GM18505 (cell line): ENCODE measurements at regions not wholly inside any gene's neighbourhood (a gene's known extent, or its start where the extent isn't known, plus 50 kb on each side); places are given as distances from the start of the nearest gene placed in this dataset.

Experiments used
- ATAC-seq: cut with Tn5 transposase; IDR thresholded peaks from one replicate; pipeline ENCODE4 v1.9.1; 2021; ENCODE audit not compliant: unreplicated experiment
- POLR2A ChIP-seq: IDR thresholded peaks from 4 replicates; pipeline ENCODE4 v1.6.1; 2011; ENCODE audit warnings: borderline replicate concordance; ENCODE audit not compliant: insufficient read depth, insufficient read length; ENCODE audit errors: extremely low read depth

- no peak for ATAC-seq
- TF ChIP-seq POLR2A = no peak
These were observed 233.0 kb upstream of the SIX2 start for GRCh38 chr2:45242161-45242741.

- no peak for ATAC-seq
- TF ChIP-seq POLR2A = no peak
These were observed 231.9 kb upstream of the SIX2 start for GRCh38 chr2:45241061-45241561.

GRCh38 chr2:45237850-45238542 is 228.7 kb upstream of the SIX2 start:
- TF ChIP-seq POLR2A = no peak
- no peak for ATAC-seq

- no peak for ATAC-seq
- no peak for TF ChIP-seq POLR2A
These were observed 227.9 kb upstream of the SIX2 start for GRCh38 chr2:45237128-45237527.

GRCh38 chr2:45236268-45236667 is 227.0 kb upstream of the SIX2 start:
- ATAC-seq = no peak
- no peak for TF ChIP-seq POLR2A

- no peak for TF ChIP-seq POLR2A
- ATAC-seq = no peak
These were observed 224.0 kb upstream of the SIX2 start for GRCh38 chr2:45233301-45233700.

GRCh38 chr2:45232818-45233217 is 223.6 kb upstream of the SIX2 start:
- TF ChIP-seq POLR2A = no peak
- no peak for ATAC-seq

- TF ChIP-seq POLR2A = no peak
- no peak for ATAC-seq
These were observed 220.2 kb upstream of the SIX2 start for GRCh38 chr2:45229411-45229810.

GRCh38 chr2:45227347-45227746 is 218.1 kb upstream of the SIX2 start:
- no peak for ATAC-seq

GRCh38 chr2:45224993-45225380 is 215.7 kb upstream of the SIX2 start:
- no peak for ATAC-seq

More at GRCh38 chr2:45227347-45227746, 218.1 kb upstream of the SIX2 start:
- no peak for TF ChIP-seq POLR2A

GRCh38 chr2:45224321-45224992 is 215.2 kb upstream of the SIX2 start:
- ATAC-seq = no peak
- TF ChIP-seq POLR2A = no peak

More at GRCh38 chr2:45224993-45225380, 215.7 kb upstream of the SIX2 start:
- no peak for TF ChIP-seq POLR2A

GRCh38 chr2:45223531-45223930 is 214.3 kb upstream of the SIX2 start:
- no peak for ATAC-seq

GRCh38 chr2:45220227-45220626 is 211.0 kb upstream of the SIX2 start:
- TF ChIP-seq POLR2A = no peak

More at GRCh38 chr2:45223531-45223930, 214.3 kb upstream of the SIX2 start:
- no peak for TF ChIP-seq POLR2A

GRCh38 chr2:45218931-45219339 is 209.7 kb upstream of the SIX2 start:
- TF ChIP-seq POLR2A = no peak

More at GRCh38 chr2:45220227-45220626, 211.0 kb upstream of the SIX2 start:
- ATAC-seq = no peak

More at GRCh38 chr2:45218931-45219339, 209.7 kb upstream of the SIX2 start:
- ATAC-seq = no peak
